NCI-H2171 (cell line): ENCODE measurements at regions not wholly inside any gene's neighbourhood (a gene's known extent, or its start where the extent isn't known, plus 50 kb on each side); places are given as distances from the start of the nearest gene placed in this dataset.

Experiments
- DNase-seq: peaks from one replicate; lab custom pipeline; 2025; lab: John Stamatoyannopoulos, UW

DNA sequence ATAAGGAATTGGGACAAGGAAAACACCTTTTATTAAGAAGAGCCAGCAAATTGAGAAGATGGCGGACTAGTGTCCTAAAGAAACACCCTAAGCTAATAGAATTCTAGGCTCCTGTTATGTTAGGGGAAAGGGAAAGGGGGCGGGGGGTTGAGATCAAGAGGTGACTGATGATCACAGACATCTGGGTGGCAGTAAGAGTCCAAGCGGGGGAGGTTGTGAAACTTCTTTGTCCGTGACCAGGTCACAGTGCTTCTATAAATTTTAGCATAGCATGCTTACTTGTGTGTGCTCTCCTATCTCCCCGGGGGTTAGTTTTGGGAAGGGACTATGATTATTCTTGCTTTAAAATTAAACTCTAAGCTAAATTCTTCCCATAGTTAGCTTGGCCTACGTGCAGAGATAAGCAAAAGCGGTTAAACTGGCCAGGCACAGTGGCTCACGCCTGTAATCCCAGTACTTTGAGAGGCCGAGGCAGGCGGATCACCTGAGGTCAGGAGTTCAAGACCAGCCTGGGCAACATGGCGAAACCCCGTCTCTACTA is 262.1 kb downstream of the SKIDA1 start:
- DNase-seq = no peak

DNA sequence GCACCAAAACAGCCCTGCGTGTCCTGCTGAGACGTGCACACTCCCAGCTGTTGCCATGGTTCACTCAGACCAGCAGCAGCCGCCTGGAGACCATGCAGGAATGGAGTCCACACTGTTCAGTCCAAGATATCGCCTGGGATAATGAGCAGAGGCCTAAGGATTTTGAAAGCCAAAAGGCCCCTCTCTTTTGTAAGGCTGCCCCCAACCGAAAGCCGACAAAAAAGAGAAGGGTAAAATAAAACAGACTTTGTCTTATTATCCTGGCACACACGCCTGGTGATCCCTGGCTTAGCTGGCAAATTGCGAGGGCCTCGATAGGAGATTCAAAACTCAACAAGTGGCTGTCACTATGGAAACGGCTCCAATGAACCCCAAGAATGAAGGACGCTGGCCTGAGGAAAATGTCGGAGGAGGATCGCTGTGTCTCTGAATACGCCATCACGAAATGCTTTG is 263.6 kb downstream of the SKIDA1 start:
- no peak for DNase-seq

DNA sequence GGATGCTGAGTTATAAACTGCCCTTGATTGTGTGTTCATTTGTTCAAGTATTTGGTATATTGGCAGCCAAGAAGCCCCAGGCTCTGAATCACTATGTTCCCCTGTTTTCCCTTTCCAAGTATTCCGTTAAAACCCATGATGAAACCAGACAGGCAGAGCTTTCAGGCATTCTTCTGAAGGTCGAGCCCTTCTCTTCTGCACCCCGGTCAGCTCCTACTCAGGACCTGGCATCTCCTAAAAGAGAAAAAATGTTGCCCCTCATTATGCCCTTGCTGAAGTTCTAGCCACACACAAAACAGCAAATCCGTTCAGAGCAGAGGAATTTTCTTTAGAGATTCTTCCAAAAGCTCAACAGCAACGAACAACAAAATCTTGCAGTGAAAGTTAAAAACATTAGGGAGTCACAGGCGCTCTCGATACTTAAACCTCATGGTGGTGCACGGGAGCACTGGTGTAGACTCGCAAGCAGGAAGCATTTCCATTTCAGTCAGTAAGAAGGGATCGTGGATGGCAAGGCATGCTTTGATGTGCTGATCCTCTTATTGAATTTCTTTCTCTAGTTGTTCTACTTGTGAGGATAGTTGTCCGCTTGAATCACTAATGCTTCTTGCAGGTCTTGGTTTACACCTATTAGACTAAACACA is 264.9 kb downstream of the SKIDA1 start:
- no peak for DNase-seq

DNA sequence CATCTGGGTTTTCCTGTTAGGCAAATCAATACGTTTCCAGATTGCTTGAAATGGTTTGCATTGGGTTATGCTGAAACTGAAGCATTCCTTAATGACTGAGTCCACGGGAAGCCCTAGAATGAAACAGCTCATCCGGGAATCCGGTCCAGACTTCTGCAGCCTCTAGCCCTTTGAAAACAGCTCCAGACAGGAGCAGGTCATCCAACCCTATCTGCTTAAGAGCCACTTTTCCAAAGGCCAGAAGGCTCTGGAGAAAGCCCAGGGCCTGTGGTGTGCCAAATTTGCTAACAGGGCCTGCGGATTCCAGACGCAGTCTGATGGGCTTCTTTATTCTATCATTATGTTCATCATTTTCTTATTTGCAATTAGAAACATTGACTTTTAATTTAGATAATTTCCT is 265.4 kb downstream of the SKIDA1 start:
- DNase-seq = no peak

DNA sequence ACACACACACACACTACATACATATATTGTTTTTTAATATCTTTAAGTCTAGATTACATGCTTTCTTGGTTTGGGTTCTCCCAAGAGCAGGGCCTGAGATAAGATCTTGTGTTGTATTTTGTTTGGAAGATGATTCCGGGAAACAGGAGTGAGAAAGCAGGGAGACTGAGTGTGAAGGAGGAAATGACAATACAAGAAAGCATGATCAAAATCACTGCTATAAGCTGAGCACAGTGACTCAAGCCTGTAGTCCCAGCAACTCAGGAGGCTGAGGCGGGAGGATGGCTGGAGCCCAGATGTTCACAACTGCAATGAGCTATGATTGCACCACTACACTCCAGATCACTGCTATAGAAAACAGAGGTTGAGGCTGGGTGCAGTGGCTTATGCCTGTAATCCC is 267.6 kb downstream of the SKIDA1 start:
- no peak for DNase-seq

DNA sequence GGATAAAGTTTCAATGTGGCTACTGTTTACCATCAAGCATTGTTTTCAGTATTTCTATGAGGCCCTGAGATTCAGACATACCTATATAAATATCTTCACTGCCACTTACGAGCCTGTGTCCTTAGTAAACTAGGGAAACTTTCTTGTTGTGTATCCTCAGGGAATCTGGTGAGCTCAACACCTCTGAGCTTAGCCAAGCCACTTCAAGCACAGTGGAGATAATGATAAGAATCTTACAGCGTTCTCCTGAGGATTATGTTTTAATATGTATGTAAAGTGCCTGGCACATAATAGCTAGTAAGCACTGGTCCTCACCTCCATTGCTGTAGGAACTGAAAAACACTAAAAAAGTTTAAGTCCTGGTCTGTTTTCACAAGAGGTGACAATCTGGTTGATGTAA is 268.3 kb downstream of the SKIDA1 start:
- DNase-seq = no peak

DNA sequence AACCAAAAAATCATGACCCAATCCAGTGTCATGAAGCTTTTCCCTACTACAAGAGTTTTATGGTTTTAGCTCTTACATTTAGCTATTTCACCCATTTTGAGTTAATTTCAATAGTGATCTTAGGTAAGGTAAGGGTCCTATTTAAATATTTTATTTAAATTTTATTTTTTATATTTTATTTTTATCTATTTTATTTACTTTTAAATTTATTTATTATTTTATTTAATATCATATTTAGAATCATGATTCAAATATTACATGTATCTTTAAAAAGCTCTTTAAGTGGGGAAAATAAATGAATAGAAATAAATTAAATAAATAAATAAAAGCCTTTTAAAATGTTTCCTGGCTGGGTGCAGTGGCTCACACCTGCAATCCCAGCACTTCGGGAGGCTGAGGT is 276.0 kb downstream of the SKIDA1 start:
- no peak for DNase-seq

DNA sequence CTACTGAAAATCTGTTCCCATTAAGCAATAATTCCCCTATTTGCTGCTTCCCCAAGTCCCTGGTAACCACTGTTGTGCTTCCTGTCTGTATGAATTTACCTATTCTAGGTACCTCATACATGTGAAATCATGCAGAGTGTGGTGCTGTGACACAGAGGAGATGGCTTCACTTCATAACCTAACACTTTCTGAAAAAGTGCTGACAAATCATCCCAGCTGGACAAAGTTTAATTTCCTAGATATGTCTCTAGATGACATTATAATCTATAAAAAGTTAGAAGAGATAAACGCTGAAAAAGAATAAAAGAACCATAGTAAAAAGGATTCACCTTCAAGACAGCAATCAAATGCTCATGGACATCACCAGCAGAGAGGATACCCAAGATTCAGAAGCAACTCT is 277.9 kb downstream of the SKIDA1 start:
- DNase-seq = no peak

DNA sequence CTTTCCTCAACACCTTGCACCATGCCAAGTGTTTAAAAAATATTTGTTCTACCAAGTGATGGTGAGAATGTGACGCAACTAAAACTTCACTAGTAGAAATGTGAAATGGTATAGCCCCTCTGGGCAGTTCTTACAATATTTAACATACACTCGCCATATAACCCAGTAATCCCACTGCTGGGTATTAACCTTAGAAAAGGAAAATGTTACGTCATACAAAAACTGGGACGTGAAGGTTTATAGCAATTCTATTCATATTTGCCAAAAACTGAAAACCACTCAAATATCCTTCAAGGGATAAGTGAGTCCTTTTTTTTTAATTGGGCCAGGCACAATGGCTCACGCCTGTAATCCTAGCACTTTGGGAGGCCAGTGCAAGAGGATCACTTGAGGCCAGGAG is 279.3 kb downstream of the SKIDA1 start:
- no peak for DNase-seq

DNA sequence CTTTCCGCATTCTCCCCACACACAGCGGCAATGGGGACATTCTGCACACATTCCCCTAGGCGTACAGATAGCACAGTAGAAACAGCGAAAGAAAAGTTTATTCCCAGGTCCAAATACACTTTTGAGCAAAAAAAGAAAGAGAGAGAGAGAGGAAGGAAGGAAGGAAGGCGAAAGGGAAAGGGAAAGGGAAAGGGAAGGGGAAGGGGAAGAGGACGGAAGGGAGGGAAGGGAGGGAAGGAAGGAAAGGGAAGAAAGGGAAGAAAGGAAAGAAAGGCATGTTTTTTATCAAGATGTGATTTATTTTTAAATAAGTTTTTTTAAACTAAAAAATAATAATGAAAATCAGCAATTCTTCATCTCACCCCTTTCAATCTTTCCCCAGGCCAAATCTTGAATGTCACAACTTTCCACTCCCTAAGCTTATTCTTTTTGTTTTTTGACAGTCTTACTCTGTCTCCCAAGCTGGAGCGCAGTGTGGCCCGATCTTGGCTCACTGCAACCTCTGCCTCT is 281.7 kb downstream of the SKIDA1 start:
- DNase-seq = no peak

DNA sequence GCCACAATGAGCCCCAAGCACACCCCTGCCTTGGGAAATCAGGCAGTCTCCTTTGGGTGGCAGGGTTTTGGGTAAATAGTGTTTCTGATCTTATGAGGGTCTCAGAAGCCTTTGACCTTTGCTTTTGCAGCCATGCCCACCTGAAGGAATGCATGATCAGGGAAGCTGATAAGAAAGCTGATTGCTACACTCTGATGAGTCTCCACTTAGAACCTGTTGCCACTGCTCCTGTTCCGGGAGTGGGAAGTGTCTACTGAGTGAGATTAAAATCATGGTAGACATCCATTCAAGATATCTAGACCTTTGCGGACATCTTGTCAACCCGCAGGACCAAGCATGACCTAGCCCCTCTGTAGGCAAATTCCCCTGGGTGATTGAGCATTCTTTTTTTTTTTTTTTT is 282.6 kb downstream of the SKIDA1 start:
- DNase-seq = no peak

DNA sequence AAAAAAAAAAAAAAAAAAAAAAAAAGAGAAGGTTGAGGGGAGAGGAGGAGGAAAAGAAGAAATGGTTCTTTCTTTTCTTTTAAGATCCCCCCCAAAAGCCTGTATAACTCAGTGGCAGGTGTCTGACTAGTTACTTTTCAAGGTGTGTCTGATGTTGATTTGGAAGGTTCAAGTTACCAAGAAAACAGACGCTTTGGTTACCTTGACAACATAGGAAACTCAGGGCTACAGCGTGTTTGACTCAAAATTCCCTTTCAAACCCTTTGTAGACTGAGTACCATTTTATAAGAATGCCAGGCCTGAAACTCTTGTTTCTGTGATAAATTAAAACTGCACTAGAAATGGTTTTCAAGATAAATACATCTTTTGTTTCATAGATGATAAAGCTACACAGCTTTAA is 286.8 kb downstream of the SKIDA1 start:
- DNase-seq = peak; percentile 49

DNA sequence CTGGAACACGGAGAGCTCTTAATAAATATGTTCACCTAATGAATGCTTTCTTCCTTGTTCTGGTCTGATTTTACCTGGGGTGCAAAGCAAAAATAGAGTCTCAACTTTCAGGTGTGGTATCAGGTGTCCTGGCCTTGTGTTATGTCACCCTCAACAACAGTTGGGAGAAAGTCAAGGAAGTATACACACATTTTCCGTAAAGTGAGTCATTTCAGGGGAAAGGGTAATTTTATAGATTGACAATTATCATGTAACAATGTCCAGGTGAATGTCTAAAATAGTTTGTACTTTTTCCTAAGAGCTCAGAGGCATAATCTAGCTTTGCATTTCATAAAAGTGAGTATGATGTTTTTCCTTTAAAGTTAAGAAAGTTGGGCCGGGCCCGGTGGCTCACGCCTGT is 287.4 kb downstream of the SKIDA1 start:
- DNase-seq = peak; percentile 31

DNA sequence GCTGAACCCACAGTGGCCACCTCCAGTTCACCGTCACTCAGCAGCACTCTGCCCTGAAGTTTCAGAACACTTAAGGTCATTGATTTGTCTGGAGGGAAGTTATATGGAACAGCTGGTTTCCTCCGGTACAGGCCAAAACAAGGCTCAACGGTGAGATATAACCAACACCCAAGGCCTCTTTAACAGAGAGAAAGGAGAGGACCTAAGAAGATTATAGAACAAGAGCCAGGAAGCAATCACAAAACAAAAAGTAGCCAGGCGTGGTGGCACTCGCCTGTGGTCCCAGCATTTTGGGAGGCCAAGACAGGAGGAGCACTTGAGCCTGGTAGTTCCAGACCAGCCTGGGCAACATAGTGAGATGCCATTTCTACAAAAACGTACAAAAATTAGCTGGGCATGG is 290.7 kb downstream of the SKIDA1 start:
- DNase-seq = no peak

DNA sequence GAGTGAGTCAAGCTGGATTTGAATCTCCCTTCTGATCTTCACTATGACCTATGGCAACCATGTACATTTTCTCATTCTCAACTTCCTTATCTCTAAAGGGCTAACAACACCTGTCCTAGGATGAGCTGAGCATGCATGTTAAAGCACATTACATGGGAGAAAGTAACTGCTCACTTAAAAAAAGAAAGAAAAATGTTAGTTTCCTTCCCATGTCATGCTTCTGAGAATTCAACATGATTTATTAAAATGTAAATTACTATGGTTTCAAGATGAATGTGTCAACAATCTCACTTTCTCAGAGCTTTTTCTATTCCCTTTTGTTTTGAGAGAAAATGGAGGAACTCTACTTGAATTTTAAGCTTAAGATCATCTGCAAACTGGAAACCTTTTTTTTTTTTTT is 295.3 kb downstream of the SKIDA1 start:
- DNase-seq = no peak

DNA sequence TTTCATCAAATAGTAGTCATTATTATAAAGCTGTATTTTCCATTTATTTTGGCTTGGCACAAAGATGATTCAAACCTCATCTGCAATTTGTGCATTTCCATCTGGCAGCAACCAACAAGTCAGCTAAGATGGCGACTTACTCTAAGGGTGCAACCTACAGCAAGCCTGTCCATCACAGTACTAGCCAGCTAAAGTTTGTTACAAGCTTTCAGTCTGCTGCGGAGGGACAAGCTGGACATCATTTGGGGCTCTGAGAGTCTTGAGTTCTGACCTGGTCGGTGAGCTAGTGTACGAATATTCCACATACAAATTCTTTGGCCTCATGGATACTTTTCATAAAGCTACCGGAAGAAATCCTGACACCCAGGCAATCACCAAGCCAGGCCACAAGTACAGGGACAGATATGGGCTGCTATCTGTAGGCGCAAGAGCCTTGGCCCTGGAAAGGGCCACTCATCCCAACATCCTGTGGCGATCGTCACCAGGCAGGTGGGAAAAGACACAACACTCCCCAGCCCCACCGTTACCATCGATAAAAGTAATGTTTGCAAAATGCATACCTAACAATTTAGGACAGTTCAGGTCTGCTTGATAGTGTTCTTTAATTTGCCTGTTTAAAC is 307.6 kb downstream of the SKIDA1 start:
- DNase-seq = no peak

DNA sequence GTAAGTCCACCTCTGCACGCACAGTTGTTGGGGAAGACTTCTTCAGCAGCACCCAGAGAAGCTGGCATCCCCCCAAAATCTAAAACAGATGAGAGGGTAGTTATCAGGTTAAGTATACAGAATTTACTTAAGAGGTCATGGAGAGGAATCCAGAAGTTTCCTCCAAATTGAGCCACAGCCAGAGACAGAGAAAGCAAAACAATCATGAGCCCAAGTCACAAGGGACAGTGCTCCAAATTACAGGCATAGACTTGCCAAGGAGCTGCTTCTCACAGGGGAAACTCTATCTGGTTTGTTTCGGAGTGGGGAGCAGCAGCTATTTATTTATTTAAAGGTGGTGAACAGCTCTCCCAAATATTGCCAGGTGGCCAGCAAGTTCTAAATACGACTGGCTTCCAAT is 308.4 kb downstream of the SKIDA1 start:
- DNase-seq = peak; percentile 70

DNA sequence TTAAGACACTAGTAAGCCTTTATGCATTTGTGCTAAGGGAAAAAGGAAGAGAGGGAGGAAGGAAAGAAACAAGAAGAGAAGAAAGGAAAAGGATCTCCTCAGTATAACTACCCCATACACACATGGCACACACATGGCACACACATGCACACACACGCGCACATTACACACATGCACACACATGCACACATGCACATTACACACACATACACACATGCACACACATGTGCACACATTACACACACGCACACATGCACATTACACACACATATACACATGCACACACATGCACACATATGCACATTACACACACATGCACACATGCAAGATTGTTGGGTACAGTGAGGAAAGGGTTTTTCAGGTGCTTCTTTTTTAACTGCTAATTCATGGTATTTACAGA is 311.2 kb downstream of the SKIDA1 start:
- DNase-seq = no peak

DNA sequence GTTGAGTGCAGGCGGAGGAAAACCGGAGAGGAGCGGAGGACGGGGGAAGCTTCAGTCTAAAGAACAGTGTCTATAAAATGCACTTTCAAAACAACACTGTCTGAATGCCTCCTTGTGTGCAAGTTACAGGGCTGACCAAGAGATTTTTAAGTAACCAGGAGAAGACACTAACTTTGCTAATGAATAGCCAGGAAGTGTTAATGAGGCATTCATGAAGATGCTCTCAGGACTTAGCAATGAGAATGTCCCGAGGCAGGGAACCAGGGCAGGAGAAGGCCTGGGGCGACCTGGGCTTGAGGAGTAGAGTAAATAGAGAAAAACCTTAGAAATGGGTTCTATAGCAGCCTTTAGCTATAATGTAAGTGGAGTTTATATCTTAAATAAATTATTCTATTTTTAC is 312.1 kb downstream of the SKIDA1 start:
- DNase-seq = no peak

DNA sequence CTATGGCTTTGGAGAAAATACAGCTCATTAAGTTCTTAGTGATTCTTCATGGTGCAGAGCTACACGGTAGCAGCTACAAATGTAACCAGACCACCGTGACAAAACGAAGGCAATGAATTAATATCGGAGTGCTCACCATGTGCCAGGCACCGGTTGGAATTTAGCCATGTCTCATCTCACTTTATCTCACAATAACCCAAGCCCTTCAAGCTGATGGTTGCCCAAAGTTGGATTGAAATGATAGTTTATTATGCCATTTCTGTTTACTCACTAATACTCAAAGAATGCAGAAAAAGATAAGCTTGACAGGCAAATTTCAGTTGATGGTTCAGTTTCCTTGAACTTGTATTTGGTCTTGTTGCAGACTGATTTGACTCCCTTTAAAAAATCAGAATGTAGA is 312.6 kb downstream of the SKIDA1 start:
- no peak for DNase-seq

DNA sequence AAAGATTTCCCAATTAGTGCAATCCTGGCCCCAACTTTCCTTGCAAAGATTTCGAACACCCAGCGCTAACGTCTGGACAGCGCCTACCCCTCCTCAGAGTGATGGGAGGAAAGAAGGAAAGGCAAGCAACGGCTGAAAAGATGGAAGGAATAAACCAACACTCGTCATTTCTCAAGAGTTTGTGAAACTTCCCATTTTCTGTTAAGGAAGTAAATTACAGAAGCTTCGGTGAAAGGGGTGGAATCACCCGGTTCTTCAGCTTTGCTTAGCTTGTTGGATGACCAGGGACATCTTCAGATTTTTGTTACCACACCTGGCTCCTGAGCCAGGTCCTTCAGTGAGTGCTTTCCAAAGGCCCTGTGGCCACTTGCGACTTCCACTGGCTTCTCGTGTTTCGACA is 313.1 kb downstream of the SKIDA1 start:
- DNase-seq = no peak

DNA sequence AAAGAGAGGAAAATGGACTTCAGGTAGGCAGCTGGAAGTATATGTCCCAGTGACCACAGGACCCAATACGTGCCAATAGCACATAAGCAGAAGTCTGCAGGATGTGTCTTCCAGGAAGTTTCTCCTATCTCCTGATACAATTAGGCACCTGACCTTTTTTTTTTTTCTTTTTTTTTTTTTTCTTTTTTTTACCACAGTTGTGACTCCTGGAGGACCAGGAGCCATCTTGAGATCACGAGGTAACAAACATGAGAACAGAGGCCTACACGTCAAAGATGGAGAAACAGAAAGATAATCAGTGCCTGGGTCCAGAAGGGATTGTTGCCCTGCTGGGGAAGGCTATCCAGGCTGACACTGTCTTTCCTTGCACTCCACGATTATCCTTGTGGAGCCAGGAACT is 312.4 kb upstream of the NEBL start:
- no peak for DNase-seq

DNA sequence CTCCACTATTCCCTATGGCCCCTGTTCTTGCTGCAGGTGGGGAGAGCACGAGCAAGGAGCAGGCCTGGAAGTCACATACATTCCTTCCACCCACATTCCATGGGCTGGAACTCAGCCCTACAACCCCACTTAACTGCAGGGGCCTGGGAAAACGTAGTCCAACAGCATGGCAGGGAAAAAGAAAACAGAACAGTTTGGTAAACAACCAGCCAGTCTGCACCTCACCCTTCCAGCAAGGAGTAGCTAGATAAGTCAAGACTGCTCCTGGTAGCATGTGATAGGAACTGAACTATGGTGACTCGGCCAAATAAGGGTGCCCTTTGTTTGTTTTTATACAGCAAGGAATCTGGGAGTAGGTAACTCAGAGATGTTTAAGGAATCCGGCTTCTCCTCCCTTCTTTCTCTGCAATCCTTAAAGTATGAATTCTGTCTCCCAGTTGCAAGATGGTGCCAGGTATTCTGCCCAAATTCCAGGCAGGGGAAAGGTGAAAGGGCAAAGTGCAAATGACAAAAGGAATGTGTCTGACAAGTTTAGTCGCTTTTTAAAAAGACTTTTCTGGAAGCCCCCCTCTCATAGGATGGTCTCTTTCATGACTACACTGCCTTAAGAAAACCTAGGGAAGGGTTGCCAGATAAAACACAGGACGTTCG is 311.7 kb upstream of the NEBL start:
- no peak for DNase-seq
